HCT116 (cell line): ENCODE measurements at regions not wholly inside any gene's neighbourhood (a gene's known extent, or its start where the extent isn't known, plus 50 kb on each side); places are given as distances from the start of the nearest gene placed in this dataset.

Experiments used
- ATAC-seq: fragments of 200-7000 bp; cut with Tn5 transposase; 2 replicates; pipeline ENCODE4 v1.9.1; 2020; ENCODE audit warnings: mild to moderate bottlenecking, moderate library complexity
- BruUV-seq: library from RNA; stranded (reverse); fragments of 400-500 nt; replicated peaks from 2 replicates; lab custom pipeline; 2021; lab: Mats Ljungman, UMichigan
- CTCF ChIA-PET: fragments of 300-600 bp; sonication (Branson Sonifier 250); formaldehyde crosslinking; loops from one replicate; lab custom pipeline; 2021; ENCODE audit warnings: antibody characterized with exemption; lab: Charles Lee
- POLR2A ChIA-PET: fragments of 300-600, 350-600 bp; sonication (Branson Sonifier 250); formaldehyde crosslinking; loops from one replicate; lab custom pipeline; 2021; ENCODE audit warnings: antibody characterized with exemption; lab: Charles Lee
- RAD21 ChIA-PET, 2 experiments: fragments of 300-600 bp; sonication (Branson Sonifier 250); formaldehyde crosslinking; loops; one replicate each; lab custom pipeline; 2023; ENCODE audit warnings: low total read pairs in 2 of 2; ENCODE audit not compliant: uncharacterized antibody in 2 of 2, unreplicated experiment in 2 of 2, low non-redundant PET in 1 of 2; lab: Charles Lee
- DNase-seq: peaks from one replicate; pipeline ENCODE4 v3.0.0-alpha.2; 2010; ENCODE audit warnings: low read depth, low spot score
- H2AFZ ChIP-seq: fragments of 200-600 bp; shearing (Covaris generic), sonication (generic); 2 replicates; pipeline ENCODE4 v1.6.1; 2017; ENCODE audit warnings: low read depth, mixed run types, mixed read lengths, antibody characterized with exemption, low read length; ENCODE audit not compliant: poor library complexity, severe bottlenecking
- H3K27ac ChIP-seq: 2 replicates; pipeline ENCODE4 v1.5.1; 2012; ENCODE audit warnings: low read depth, low read length
- H3K27me3 ChIP-seq: fragments of 200-600 bp; sonication (generic); 2 replicates; pipeline ENCODE4 v1.6.1; 2016; ENCODE audit warnings: mixed run types, low read length, mixed read lengths; ENCODE audit not compliant: insufficient read depth
- H3K36me3 ChIP-seq, 2 experiments: fragments of 200-500 bp in 1 of 2; fragments of 200-600 bp in 1 of 2; sonication (Bioruptor generic) in 1 of 2; sonication (generic) in 1 of 2; 2 replicates each; pipeline versions ENCODE4 v1.5.1 to v1.6.1; 2014 to 2016; ENCODE audit warnings: low read length in 2 of 2, inconsistent platforms in 1 of 2, mixed read lengths in 1 of 2, mixed run types in 1 of 2; ENCODE audit not compliant: insufficient read depth in 2 of 2, control insufficient read depth in 1 of 2
- H3K4me1 ChIP-seq, 2 experiments: fragments of 200-600 bp in 1 of 2; sonication (generic) in 1 of 2; 2 replicates each; pipeline versions ENCODE4 v1.5.1 to v1.6.1; 2012 to 2017; ENCODE audit warnings: low read length in 2 of 2, inconsistent platforms in 1 of 2, mild to moderate bottlenecking in 1 of 2, mixed read lengths in 1 of 2, mixed run types in 1 of 2, moderate library complexity in 1 of 2; ENCODE audit not compliant: insufficient read depth in 2 of 2, control insufficient read depth in 1 of 2
- H3K4me2 ChIP-seq: fragments of 200-600 bp; sonication (generic); 2 replicates; pipeline ENCODE4 v1.6.1; 2017; ENCODE audit warnings: mixed run types, low read length, mixed read lengths
- H3K4me3 ChIP-seq, 2 experiments: fragments of 200-600 bp in 1 of 2; sonication (generic) in 1 of 2; replicated peaks in 1 of 2; 2 replicates each; pipeline ENCODE4 v1.5.1; 2011 to 2016; ENCODE audit warnings: low read length in 2 of 2, control low read depth in 1 of 2, low read depth in 1 of 2, mild to moderate bottlenecking in 1 of 2, mixed read lengths in 1 of 2, mixed run types in 1 of 2
- H3K79me2 ChIP-seq: fragments of 200-600 bp; sonication (generic); 2 replicates; pipeline ENCODE4 v1.6.1; 2017; ENCODE audit warnings: mild to moderate bottlenecking, mixed run types, low read length, moderate library complexity, mixed read lengths; ENCODE audit not compliant: insufficient read depth
- H3K9ac ChIP-seq: fragments of 200-600 bp; sonication (generic); 2 replicates; pipeline ENCODE4 v1.6.1; 2016; ENCODE audit warnings: low read length, mixed read lengths
- H3K9me2 ChIP-seq: fragments of 200-600 bp; sonication (generic), shearing (Covaris generic); 2 replicates; pipeline ENCODE4 v1.6.1; 2017; ENCODE audit warnings: mixed run types, mild to moderate bottlenecking, moderate library complexity; ENCODE audit not compliant: insufficient read depth
- H3K9me3 ChIP-seq, 2 experiments: fragments of 200-500 bp in 1 of 2; fragments of 200-600 bp in 1 of 2; sonication (Bioruptor generic) in 1 of 2; sonication (generic) in 1 of 2; 2 replicates each; pipeline ENCODE4 v1.6.1; 2014 to 2017; ENCODE audit warnings: low read length in 2 of 2, mixed read lengths in 2 of 2, inconsistent platforms in 1 of 2, low read depth in 1 of 2, mild to moderate bottlenecking in 1 of 2, mixed run types in 1 of 2, moderate library complexity in 1 of 2; ENCODE audit not compliant: control insufficient read depth in 1 of 2, insufficient read depth in 1 of 2
- H4K20me1 ChIP-seq: fragments of 200-600 bp; sonication (generic), shearing (Covaris generic); 2 replicates; pipeline ENCODE4 v1.6.1; 2017; ENCODE audit warnings: mixed run types, mild to moderate bottlenecking, moderate library complexity; ENCODE audit not compliant: insufficient read depth
- CBX3 ChIP-seq: IDR thresholded peaks from 2 replicates; pipeline ENCODE4 v1.6.1; 2012; ENCODE audit warnings: low read depth
- CEBPB ChIP-seq: IDR thresholded peaks from 2 replicates; pipeline ENCODE4 v1.6.1; 2012; ENCODE audit warnings: low read depth
- EGR1 ChIP-seq: IDR thresholded peaks from 2 replicates; pipeline ENCODE4 v1.6.1; 2012; ENCODE audit warnings: low read depth
- EZH2 ChIP-seq: fragments of 200-600 bp; sonication (generic); IDR thresholded peaks from 2 replicates; pipeline ENCODE4 v1.6.1; 2017; ENCODE audit warnings: antibody characterized with exemption, mixed run types
- EZH2phosphoT487 ChIP-seq: fragments of 200-600 bp; IDR thresholded peaks from 2 replicates; pipeline ENCODE4 v1.6.1; 2018; ENCODE audit warnings: antibody characterized with exemption, borderline replicate concordance
- JUND ChIP-seq: IDR thresholded peaks from 2 replicates; pipeline ENCODE4 v1.6.1; 2012
- POLR2A ChIP-seq: IDR thresholded peaks from 2 replicates; pipeline ENCODE4 v1.7.0; 2011; ENCODE audit warnings: borderline replicate concordance; ENCODE audit not compliant: insufficient read depth, insufficient read length; ENCODE audit errors: extremely low read depth
- POLR2AphosphoS5 ChIP-seq: IDR thresholded peaks from 2 replicates; pipeline ENCODE4 v1.6.1; 2011; ENCODE audit warnings: mild to moderate bottlenecking, low read depth, low read length, moderate library complexity
- SP1 ChIP-seq: IDR thresholded peaks from 2 replicates; pipeline ENCODE4 v1.6.1; 2012; ENCODE audit warnings: low read depth
- ZFX ChIP-seq: fragments of 450-650 bp; IDR thresholded peaks from 2 replicates; pipeline ENCODE4 v1.6.1; 2017
- ZNF274 ChIP-seq: fragments of 200-500 bp; sonication (Bioruptor generic); IDR thresholded peaks from 2 replicates; pipeline ENCODE4 v1.6.1; 2014; ENCODE audit warnings: mild to moderate bottlenecking, low read depth, low read length, inconsistent platforms
- intact Hi-C: fragments of 100-400 bp; cut with micrococcal nuclease; formaldehyde crosslinking; loops from 2 replicates; pipeline ENCODE4 v1.10.0; 2022
- TF ChIP-seq, protein P1 (sequence below), 3 experiments: fragments of 200-600 bp in 1 of 3; sonication (generic) in 1 of 3; IDR thresholded peaks in 2 of 3; conservative IDR thresholded peaks in 1 of 3; 2 replicates each; pipeline ENCODE4 v1.5.1; 2012 to 2017; ENCODE audit warnings: low read depth in 2 of 3, low read length in 2 of 3, antibody characterized with exemption in 1 of 3, borderline replicate concordance in 1 of 3, control low read depth in 1 of 3, mild to moderate bottlenecking in 1 of 3, mixed read lengths in 1 of 3, mixed run types in 1 of 3, moderate library complexity in 1 of 3; ENCODE audit not compliant: insufficient read depth in 1 of 3
- TF ChIP-seq, protein P2 (sequence below): IDR thresholded peaks from 2 replicates; pipeline ENCODE4 v1.6.1; 2012; ENCODE audit warnings: low read depth
- TF ChIP-seq, protein P3 (sequence below): IDR thresholded peaks from 2 replicates; pipeline ENCODE4 v1.6.1; 2012

DNA sequence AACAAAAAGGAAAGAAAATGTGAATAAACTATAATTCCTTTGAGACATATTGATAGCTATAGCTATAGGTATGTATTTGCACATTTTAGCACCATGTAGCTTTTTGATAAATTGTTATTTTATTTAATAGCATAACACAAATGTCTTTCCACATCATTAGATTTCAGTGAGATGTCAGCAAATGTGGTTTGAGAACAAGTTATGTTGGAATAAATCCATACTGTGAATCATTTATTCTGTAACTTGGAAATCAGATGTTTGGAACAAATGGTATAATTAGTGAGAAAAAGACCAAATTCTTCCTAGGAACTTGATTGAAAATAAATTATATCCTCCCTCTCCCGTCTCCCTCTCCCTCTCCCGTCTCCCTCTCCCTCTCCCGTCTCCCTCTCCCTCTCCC is 62.8 kb downstream of the NABP1 start:
- H3K9me3 ChIP-seq = no peaks in the 10 kb centered on the region
- no peak overlapping the region for H3K4me3 ChIP-seq
- no peaks in the 10 kb centered on the region for H3K79me2 ChIP-seq
- TF ChIP-seq, protein P1, sequence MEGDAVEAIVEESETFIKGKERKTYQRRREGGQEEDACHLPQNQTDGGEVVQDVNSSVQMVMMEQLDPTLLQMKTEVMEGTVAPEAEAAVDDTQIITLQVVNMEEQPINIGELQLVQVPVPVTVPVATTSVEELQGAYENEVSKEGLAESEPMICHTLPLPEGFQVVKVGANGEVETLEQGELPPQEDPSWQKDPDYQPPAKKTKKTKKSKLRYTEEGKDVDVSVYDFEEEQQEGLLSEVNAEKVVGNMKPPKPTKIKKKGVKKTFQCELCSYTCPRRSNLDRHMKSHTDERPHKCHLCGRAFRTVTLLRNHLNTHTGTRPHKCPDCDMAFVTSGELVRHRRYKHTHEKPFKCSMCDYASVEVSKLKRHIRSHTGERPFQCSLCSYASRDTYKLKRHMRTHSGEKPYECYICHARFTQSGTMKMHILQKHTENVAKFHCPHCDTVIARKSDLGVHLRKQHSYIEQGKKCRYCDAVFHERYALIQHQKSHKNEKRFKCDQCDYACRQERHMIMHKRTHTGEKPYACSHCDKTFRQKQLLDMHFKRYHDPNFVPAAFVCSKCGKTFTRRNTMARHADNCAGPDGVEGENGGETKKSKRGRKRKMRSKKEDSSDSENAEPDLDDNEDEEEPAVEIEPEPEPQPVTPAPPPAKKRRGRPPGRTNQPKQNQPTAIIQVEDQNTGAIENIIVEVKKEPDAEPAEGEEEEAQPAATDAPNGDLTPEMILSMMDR (IDR thresholded peaks at IDR 0.05 in 2 of 3, conservative IDR thresholded peaks at IDR 0.05 in 1 of 3; ENCODE audit: borderline replicate concordance in 1 of 3, insufficient read depth in 1 of 3, low read depth in 2 of 3, low read length in 2 of 3) = no peak
- no peak for TF ChIP-seq ZNF274
- TF ChIP-seq, protein P2, sequence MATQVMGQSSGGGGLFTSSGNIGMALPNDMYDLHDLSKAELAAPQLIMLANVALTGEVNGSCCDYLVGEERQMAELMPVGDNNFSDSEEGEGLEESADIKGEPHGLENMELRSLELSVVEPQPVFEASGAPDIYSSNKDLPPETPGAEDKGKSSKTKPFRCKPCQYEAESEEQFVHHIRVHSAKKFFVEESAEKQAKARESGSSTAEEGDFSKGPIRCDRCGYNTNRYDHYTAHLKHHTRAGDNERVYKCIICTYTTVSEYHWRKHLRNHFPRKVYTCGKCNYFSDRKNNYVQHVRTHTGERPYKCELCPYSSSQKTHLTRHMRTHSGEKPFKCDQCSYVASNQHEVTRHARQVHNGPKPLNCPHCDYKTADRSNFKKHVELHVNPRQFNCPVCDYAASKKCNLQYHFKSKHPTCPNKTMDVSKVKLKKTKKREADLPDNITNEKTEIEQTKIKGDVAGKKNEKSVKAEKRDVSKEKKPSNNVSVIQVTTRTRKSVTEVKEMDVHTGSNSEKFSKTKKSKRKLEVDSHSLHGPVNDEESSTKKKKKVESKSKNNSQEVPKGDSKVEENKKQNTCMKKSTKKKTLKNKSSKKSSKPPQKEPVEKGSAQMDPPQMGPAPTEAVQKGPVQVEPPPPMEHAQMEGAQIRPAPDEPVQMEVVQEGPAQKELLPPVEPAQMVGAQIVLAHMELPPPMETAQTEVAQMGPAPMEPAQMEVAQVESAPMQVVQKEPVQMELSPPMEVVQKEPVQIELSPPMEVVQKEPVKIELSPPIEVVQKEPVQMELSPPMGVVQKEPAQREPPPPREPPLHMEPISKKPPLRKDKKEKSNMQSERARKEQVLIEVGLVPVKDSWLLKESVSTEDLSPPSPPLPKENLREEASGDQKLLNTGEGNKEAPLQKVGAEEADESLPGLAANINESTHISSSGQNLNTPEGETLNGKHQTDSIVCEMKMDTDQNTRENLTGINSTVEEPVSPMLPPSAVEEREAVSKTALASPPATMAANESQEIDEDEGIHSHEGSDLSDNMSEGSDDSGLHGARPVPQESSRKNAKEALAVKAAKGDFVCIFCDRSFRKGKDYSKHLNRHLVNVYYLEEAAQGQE = no peak
- TF ChIP-seq, protein P3, sequence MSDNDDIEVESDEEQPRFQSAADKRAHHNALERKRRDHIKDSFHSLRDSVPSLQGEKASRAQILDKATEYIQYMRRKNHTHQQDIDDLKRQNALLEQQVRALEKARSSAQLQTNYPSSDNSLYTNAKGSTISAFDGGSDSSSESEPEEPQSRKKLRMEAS = no peak
- TF ChIP-seq CBX3 = no peak
- no peak for TF ChIP-seq ZFX
- TF ChIP-seq POLR2A = no peak
- TF ChIP-seq SP1 = no peak
- no peak for TF ChIP-seq POLR2AphosphoS5
- TF ChIP-seq EZH2phosphoT487 = no peak
- no peak for TF ChIP-seq EZH2
- no peak for TF ChIP-seq EGR1
- no peak for TF ChIP-seq CEBPB
- TF ChIP-seq JUND = no peak
- TF ChIP-seq, all 23 proteins: peak for 0
- H4K20me1 ChIP-seq = no peaks in the 10 kb centered on the region
- POLR2A ChIA-PET = no interaction called here
- DNase-seq (no peak), ATAC-seq (no peak)
- H3K36me3 ChIP-seq = no peaks in the 10 kb centered on the region
- no peak overlapping the region for H3K27ac ChIP-seq
- CTCF ChIA-PET = no interaction called here
- RAD21 ChIA-PET = no interaction called here
- no peak overlapping the region for H2AFZ ChIP-seq
- H3K4me2 ChIP-seq = no peak overlapping the region
- no peak overlapping the region for H3K9ac ChIP-seq
- no peaks in the 10 kb centered on the region for H3K27me3 ChIP-seq
- intact Hi-C loops = no loop called here
- BruUV-seq = no TSS peak
- H3K9me2 ChIP-seq = no peaks in the 10 kb centered on the region
- no peaks in the 10 kb centered on the region for H3K4me1 ChIP-seq
